GM19395 (cell line): ENCODE measurements at regions not wholly inside any gene's neighbourhood (a gene's known extent, or its start where the extent isn't known, plus 50 kb on each side); places are given as distances from the start of the nearest gene placed in this dataset.
"Not testable (repeated sequence)": the region's sequence is repeated elsewhere in the genome, so short reads cannot be mapped to it uniquely, and the experiment has no call there.

Source experiments
- ATAC-seq: cut with Tn5 transposase; IDR thresholded peaks from one replicate; pipeline ENCODE4 v1.9.1; 2021; ENCODE audit warnings: mild to moderate bottlenecking, moderate library complexity; ENCODE audit not compliant: unreplicated experiment

DNA sequence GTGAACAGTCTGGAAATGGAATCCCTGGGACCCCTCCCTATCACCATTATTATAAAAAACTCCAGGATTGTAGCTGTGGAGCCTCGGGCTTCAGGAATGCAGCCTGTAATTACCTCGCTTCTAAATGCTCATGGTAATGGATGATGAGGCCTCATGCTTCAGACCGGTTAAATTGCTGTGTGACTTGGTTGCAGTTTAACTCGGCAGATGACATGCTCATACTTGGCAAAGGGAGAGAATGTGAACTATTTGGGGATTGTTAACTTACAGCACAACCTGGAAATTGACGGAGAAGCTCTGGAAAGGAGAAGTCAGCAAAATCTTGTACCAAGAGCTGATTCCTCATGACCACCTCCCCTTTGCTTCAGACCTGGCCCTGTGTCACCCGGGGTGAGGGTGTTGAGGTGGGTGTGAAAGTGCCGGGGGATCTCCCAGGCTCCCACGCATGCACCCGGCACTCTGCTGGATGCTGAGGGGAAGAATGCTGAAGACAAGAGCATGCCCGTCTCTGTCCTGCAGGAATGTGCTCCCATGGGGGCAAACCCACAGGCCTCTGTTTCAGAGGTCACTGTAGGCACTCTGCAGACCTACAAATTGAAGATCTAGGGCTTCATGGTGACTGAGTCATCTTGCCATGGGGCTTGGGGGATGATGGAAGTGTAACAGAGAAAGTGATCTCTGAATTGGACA is 364.8 kb downstream of the RPS6KC1 start:
- no peak for ATAC-seq

DNA sequence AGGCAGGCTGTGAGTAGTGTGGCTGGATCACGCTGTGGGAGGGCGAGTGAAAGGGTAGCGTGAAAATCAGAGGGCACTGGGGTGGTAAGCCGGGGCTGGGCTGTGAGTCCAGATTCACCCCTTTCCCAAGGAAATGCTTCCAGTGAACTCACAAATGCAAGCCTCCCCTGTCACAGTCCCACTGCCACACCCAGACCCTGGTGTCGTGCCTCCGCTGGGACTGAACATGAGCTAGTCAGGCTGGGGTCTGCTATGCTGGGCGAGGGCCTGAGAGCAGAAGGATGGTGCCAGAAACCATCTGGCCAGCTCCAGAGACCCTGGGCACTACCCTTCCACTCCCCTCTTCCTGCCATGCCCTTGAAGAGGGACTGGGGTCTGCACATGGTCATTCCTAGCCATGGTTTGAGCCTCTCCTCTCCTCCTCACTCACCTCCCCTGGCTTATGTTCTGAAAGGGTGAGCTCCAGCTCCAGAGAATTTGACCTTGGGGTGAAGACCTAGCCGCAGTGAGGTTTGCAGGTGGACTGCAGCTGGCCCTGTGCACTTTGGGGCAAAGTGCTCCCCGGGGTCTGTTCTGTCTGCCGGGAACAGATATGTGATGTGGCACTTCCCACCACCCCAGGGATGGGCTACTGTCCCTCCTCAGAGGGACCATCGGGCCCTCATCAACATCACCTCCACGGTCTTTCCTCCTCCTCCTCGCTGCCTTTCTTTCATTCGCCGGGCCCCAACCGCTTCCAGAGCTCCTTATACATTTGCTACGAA is 365.6 kb downstream of the RPS6KC1 start:
- ATAC-seq, result no peak

DNA sequence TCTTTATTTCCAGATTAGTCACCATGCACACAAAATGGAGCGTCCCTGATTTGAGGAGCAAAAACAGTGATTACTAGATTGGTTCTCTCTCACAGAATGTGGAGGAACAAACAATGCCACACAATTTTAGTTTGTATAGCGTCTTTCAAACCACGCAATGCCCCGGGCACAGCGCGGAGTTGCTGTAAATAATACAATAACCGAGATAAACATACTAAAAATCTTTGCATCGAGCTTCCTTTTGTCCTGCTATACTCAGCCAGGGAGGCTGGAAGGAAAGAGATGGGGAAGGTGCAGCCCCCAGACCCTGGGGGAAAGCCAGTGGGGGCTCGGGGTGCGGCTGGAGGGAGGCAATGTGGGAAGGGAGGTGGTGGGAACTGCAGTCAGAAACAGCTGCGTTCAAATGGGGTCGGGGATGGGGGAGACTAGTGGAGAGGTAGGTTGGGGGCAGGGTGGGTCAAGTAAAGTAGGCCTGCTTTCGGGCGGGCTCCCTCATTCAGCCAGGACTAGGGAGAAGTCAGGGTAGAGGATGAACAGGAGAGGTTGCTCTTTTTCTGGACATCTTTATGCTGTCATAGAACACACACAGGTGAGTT is 366.3 kb downstream of the RPS6KC1 start:
- no peak for ATAC-seq

DNA sequence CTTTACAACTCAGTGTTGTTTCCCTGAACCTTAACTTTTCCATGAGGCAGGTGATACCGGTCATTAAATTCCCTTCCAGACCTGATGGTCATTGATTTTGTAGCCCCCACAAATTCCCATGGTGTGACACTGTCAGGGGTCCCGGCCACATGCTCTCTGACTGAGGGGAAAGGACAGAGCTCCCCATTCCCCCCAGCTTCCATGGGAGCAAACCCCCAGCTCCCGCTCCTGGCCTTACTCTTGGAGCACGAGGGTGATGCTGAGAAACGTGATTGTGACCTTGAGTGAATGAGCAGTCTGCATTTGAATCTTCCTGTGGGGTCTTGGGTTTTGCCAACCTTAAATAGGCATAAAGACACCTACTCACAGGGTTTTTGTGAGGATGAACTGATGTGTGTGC is 366.8 kb downstream of the RPS6KC1 start:
- no peak for ATAC-seq

DNA sequence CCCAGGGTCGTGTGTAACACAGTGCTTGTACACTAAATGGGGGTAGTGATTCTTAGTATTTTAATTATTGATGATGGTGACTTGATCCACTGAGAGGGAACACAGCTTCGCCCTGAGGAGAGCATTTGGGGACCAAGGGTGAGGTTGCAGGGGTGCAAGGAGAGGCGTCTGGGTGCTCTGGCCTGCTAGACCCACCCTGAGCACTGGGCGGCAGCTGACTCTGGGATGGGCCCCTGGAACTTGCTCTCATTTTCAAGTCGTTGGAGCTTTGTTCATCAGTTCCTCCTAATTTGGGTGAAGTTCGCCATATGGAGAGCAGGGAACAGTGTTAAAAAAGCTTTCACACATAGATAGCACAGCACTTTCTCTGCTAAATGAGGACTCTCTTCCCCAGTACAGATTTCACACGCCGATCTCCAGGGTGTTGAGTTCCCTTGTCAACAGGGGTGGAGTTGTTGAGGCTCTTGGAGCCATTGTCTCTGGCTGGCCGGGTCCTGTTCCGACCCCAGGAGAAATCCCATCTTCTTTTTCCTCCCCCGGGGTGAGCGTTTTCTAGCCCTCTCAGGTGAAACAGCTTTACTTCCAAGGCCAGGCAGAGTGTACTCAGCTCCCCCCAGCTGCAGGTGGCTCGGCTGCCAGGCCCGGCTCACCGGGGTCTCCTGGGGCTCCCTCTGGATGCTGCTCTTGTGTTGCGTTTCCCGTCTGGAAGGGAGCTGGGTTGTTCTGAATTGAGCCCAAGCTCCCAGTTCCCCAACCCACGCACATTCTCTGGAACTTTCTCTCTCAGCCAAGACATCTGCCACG is 367.4 kb downstream of the RPS6KC1 start:
- no peak for ATAC-seq

DNA sequence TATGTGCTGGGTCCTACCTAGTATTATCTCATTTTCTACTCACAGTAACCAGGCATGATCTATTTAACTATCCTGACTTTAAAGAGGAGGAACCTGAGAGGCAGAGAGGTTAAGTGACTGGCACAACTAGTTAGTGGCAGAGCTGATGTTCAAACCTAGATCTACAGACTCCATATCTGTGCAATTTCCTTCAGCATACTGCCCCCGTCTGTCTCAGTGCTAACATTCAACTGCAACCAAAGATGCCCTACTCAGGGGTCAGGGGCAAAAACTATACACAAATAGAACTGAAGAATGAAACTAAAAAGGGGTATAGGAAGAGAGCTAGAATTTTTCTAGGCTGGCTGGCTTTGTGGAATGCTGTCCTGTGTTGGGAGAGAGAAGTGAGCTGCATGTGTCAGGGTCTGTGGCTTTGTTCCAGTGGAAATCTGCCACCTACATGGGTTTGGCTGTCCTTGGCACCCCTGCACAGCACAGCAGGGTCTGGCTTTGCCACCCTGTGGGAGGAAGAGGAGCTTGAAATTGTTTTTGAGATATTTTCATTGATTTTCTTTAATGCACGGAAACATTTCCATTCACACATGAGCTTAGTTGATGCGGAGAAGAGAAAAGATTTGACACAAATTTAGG is 368.5 kb downstream of the RPS6KC1 start:
- no peak for ATAC-seq

DNA sequence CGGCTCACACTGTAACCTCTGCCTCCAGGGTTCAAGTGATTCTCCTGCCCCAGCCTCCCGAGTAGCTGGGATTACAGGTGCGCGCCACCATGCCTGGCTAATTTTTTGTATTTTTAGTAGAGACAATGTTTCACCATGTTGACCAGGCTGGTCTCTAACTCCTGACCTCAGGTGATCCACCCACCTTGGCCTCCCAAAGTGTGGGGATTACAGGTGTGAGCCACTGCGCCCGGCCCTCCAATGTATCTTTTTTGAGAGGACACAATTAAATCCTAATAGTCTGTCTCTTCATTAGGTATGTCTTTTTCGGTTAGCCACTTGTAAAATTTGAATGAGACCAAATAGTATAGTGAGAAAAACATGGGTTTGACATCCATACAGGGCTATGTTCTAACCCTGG is 370.1 kb downstream of the RPS6KC1 start:
- ATAC-seq, result not testable (repeated sequence)

DNA sequence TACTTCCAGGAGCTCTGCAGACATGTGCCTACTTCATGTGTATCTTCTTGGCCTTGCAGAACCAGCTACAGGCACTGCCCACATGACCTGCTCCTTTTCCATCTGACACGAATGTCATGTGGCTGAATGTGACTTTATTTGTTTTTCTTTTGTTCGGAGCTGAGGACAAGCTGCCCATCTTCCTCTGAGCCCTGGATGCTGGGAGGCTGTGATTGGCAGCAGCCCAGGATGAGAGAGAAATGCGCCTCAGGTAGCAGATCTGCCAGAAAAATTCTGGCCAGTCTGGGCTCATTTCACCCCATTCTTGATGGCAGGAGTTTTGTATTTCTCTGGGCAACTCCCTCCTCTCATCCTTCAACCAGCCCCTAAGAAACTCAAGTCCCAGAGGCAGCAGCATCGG is 372.0 kb downstream of the RPS6KC1 start:
- ATAC-seq, result no peak

DNA sequence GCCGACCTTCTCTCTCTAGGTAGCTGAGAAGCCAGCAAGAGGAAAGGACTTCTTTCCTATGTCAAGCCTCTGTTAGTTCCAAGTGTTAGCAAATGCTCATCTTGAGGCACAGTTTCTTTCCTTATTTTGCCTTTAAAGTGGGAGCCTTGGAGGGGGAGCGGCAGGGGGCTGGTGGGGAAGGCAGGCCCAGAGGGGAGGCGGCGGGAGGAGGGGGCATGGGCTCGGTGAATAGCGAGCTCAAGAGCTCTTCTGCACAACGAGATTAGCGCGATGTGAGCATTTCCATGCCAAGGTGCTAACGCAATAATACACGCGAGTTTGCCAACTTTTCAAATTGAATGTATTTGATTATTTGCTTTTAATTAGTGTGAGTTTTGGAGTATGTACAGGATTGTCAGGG is 372.6 kb downstream of the RPS6KC1 start:
- ATAC-seq, result no peak

DNA sequence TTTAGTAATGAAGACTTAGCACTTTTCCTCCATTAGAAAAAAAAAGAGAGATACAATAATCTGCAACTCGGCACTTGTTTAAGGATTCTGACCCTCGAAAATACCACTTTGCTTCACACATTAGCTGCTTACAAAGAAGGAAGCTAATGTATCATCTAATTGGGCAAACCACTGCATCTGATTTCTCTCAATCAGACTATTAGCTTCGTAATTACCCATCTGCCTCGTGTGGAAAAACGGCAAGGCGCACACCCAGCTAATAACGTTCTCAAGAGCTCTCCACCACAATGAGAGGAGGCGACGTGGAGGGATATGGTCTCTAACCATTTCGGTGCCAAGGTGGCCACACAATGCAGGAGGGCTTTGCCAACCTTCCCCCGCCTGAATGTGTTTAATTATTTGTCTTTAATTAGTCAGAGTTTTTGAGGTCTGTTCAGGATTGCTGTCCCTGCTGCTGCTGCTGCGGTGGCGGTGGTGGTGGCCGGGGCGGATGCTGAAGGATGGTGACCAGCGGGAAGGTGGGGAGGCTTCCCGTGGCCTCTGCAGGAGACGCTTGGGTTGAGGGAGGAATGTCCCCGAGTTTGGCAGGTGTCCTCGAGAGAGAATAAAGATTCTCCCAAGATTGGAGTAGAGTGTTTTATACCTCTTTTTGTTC is 374.5 kb downstream of the RPS6KC1 start:
- no peak for ATAC-seq

DNA sequence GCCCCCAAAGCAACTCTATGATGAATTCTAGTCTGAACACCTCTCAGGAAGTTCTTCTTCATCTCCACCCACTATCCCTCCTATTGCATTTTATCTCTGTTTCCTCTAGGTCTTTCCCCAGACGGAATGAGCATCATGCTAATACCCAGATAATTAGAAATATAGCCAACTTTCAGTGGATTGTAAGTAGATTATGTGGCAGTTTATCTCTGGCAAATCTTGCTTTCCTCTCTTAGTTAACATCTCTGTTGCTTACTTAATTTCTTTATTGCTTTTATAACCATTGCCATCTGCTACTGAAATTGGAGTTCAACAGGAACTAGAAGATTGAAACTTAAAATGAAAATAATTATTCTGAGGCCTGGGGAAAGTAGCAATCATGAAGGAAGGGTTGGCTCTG is 378.6 kb downstream of the RPS6KC1 start:
- ATAC-seq, result no peak

DNA sequence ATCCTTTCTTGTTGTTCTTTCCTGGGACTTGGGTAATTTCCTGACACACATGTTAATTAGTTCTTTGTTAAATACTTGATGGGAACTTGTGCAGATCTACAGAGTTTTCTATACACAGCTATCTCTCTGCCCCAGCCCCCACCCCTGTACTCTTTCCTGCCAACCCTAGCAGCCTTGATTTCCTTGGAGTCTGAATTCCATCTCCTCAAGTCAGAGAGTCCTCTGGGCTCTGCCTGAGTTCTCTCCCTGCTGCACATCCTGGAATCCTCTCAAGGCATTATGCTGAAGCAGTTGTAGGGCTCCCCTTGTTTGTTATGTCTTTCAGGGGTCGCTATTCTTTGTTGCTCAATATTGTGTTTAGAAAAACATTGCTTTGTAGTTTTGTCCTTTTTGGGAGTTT is 384.7 kb downstream of the RPS6KC1 start:
- ATAC-seq, result no peak

DNA sequence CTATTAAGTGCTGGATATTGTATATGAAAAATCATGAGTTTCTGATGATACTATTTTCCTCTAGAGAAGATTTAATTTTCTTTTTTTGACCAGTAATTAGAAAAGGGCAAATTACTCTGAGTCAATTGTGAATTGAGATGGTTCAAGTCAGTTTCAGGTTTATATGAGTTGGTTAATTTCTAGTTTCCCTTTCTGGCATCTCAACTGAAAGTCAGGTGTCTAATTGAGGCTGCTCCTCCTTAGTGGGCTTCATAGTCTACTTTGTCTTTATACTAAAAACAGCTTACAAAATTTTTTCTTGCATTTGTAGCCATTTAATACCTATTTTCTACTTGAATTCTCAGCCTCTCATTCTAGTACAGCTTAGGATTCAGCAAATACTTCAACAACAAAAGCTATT is 387.3 kb downstream of the RPS6KC1 start:
- ATAC-seq, result no peak

DNA sequence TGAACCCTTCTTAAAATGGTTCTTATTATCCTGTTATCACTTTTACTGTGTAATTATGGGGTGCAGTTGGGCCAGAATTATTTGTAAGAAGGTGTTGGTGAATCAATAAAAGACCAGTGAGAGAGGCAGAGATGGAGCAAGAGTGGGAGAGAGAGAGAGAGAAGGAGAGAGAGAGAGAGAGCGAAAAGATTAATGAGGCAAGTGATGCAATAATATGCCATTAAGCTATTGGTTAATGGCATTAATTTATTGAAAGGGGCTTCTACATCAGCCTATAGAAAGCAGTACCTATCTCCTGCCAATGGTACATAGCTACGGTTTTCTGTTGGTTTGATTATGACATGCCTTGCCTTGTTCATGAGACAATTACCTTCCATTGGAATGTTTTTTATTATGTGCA is 388.7 kb downstream of the RPS6KC1 start:
- no peak for ATAC-seq

DNA sequence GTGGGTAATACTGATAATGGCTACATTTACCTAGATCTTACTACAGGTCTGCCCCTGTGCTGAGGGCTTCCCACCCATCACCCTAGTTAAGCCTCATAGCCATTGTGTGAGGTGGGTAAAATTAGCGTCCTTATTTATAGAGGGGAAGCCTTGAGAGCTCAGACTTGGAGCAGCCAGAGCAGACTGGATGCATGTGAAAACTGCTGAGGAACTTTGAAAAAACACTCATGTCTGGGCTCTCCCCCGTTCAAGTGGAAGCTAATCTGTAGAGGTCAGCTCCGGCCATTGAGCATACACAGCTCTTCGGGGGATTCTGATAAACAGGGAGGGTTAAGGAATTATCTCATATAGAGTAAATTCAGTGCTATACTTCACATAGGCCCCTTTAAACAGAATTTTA is 389.7 kb downstream of the RPS6KC1 start:
- ATAC-seq, result no peak

DNA sequence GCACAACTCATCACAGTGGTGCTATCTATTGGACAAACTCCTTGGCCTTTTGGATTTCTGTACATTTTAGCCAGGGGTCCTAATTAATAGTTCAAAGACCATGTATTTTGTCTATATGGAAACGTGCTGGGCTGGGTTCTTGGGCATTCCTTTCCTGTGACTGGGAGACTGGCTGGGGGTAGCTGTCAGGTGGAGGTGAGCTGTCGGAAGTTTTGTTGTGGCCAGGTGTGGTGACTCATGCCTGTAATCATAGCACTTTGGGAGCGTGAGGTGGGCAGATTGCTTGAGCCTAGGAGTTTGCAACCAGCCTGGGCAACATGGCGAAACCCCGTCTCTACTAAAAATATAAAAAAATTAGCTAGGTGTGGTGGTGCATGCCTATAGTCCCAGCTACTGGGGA is 392.4 kb downstream of the RPS6KC1 start:
- ATAC-seq, result no peak

DNA sequence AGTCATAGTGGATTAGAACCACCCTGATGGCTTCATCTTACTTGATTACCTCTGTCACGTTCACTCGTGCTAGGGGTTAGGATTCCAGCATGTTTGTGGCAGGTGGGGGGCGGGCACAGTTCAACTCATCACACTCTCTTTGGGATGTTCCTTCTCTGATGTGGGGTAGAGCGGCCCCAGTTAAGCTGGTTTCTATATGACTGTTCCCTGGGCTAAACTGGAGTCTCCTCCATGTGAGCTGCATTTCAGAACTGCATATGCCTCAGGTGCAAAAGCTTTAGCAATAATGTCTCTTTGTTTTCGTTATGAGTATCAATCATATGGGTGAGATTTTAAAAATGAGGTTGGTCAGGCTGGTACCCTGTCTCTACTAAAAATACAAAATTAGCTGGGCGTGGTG is 393.2 kb downstream of the RPS6KC1 start:
- ATAC-seq, result no peak

DNA sequence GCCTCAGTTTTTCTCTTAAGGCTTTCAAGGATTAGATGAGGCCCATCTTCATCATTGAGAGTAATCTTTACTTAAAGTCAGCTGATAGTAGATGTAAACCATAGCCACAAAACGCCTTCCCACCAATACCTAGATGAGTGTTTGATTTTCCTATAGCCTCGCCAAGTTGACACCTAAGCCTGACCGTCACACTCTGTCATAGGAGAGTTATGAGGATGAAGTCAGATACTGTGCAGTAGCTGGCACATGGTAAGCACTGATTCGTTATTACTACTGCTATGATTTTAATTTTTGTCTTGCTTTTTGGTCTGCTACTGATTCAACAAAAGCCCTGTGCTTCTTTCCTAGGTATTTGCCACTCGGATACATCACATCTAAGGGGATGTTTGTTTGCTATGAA is 395.5 kb downstream of the RPS6KC1 start:
- no peak for ATAC-seq

DNA sequence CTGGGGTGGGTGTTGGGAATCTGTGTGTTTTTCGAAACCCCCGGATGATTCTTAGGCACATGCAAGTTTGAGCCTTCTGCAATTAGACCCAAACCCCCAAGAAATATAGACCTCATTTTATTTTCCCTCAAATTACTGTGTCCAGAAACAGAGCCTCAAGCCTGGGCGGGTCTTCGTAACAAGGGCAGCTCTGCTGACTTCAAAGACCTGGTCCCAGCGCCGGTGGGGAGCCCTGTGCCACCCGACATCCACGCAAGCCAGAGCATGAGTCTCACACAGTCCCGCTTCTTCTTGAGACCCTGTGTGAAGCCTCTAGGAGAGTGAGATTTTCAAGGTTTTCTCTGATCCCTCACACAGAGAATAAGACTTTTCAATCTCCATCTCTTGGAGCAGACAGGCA is 397.3 kb downstream of the RPS6KC1 start:
- no peak for ATAC-seq

DNA sequence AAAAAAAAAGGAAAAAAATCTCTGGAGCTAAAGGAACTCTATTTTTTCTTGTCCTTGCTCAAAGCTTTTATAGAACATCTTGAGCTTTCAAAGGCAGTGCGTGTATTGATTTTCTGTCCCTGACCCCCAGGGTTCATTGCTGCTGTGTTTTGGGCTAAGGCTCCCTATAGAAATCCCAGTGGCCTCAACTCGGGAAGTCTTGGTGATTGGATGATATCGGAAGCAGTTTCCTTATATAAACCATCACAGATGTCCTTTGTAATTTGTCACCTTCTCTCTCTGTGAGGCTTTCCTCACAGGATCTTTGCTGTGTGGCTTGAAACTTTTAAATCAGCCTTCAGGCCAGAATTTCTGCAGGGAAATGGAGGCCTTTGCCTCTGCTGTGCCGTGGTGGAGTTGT is 397.7 kb downstream of the RPS6KC1 start:
- no peak for ATAC-seq

DNA sequence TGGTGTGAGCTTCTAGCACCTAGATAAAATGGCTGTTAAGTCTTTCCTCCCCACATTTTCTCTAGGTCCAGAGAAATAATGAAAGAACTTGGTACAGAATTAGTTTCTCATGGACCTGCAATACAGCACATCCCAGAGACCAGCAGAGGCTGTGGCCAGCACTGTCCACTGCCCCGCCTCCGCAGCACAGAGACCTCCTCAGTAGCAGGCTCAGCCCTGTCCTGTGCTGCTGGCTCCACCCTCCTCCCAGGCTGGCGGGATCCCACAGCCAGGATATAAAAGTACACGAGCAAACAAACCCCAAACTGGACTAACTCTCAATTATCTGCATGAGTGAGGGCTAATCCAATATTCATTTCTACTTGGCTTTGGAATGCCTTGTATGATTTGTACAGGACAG is 401.5 kb downstream of the RPS6KC1 start:
- ATAC-seq, result no peak
